Natural killer cell (primary cell): ENCODE measurements at regions not wholly inside any gene's neighbourhood (a gene's known extent, or its start where the extent isn't known, plus 50 kb on each side); places are given as distances from the start of the nearest gene placed in this dataset.

Source experiments
- ATAC-seq, 3 donors: fragments of 150-1000 bp in 2 of 3; fragments of 200-7000 bp in 1 of 3; cut with Tn5 transposase; 1 replicate in 1 of 3; 2 replicates in 2 of 3; pipeline ENCODE4 v1.10.0; 2021; ENCODE audit warnings: mild to moderate bottlenecking in 2 of 3, moderate library complexity in 2 of 3
- DNase-seq, 2 donors: peaks; one replicate each; pipeline versions ENCODE4 v3.0.0 to v3.0.0-alpha.2; 2013 to 2021; ENCODE audit warnings: mixed read lengths in 1 of 2
- H3K27ac ChIP-seq: one replicate; pipeline ENCODE4 v1.5.1; 2013; ENCODE audit warnings: mild to moderate bottlenecking, low read length
- H3K27me3 ChIP-seq: one replicate; pipeline ENCODE4 v1.6.1; 2013; ENCODE audit warnings: low read length; ENCODE audit not compliant: control insufficient read depth, insufficient read depth
- H3K36me3 ChIP-seq: one replicate; pipeline ENCODE4 v1.6.1; 2013; ENCODE audit warnings: low read length; ENCODE audit not compliant: control insufficient read depth, insufficient read depth
- H3K4me1 ChIP-seq: one replicate; pipeline ENCODE4 v1.6.1; 2013; ENCODE audit warnings: low read length; ENCODE audit not compliant: control insufficient read depth, insufficient read depth
- H3K4me3 ChIP-seq: one replicate; pipeline ENCODE4 v1.5.1; 2013; ENCODE audit warnings: low read length
- H3K9me3 ChIP-seq: one replicate; pipeline ENCODE4 v1.6.1; 2013; ENCODE audit warnings: low read length; ENCODE audit not compliant: control insufficient read depth, insufficient read depth
- H3K27ac Mint-ChIP-seq, 2 donors: one replicate each; pipeline ENCODE4 v1.8.0; 2022; ENCODE audit warnings: mild to moderate bottlenecking in 2 of 2, mixed read lengths in 2 of 2, moderate library complexity in 1 of 2
- H3K27me3 Mint-ChIP-seq, 2 donors: one replicate each; pipeline ENCODE4 v1.8.0; 2022; ENCODE audit warnings: low read depth in 2 of 2, mixed read lengths in 2 of 2
- H3K36me3 Mint-ChIP-seq: one replicate; pipeline ENCODE4 v1.8.0; 2022; ENCODE audit warnings: mixed read lengths
- H3K4me1 Mint-ChIP-seq, 2 donors: one replicate each; pipeline ENCODE4 v1.8.0; 2022; ENCODE audit warnings: mixed read lengths in 2 of 2
- H3K4me3 Mint-ChIP-seq: one replicate; pipeline ENCODE4 v1.8.0; 2022; ENCODE audit warnings: mild to moderate bottlenecking, moderate library complexity, mixed read lengths
- H3K9me3 Mint-ChIP-seq, 2 donors: one replicate each; pipeline ENCODE4 v1.8.0; 2022; ENCODE audit warnings: mixed read lengths in 2 of 2
- CTCF ChIP-seq: fragments of 200-600 bp; IDR thresholded peaks from one replicate; pipeline ENCODE4 v1.8.0; 2022; ENCODE audit warnings: antibody characterized with exemption
- WGBS: methylation state at CpG from one replicate; pipeline ENCODE4 v1.1.7; 2013; ENCODE audit warnings: missing lambda C conversion rate; ENCODE audit not compliant: insufficient coverage; 5-methylcytosine and 5-hydroxymethylcytosine counted together
- intact Hi-C: fragments of 100-400 bp; cut with micrococcal nuclease; formaldehyde crosslinking; loops from one replicate; pipeline ENCODE4 v1.14.2; 2022

GRCh38 chr6:140217283-140217682, 842.8 kb upstream of the CITED2 start:
- Mint-ChIP-seq H3K27me3 (no peaks in the 10 kb centered on the region), H3K36me3 (peaks cover 8% of the 10 kb centered on the region), H3K4me3 (no peak overlapping the region), H3K9me3 (peaks cover 8 to 11% of the 10 kb centered on the region in 2 donors), H3K27ac (no peak overlapping the region), H3K4me1 (no peaks in the 10 kb centered on the region)
- Histone ChIP-seq H3K4me1 (no peaks in the 10 kb centered on the region), H3K36me3 (no peaks in the 10 kb centered on the region), H3K4me3 (no peak overlapping the region), H3K27ac (no peak overlapping the region), H3K9me3 (peaks cover 13% of the 10 kb centered on the region), H3K27me3 (no peaks in the 10 kb centered on the region)
- intact Hi-C loops, result no loop called here
- ATAC-seq (no peak), DNase-seq (no peak)
- TF ChIP-seq CTCF, result no peak

DNA sequence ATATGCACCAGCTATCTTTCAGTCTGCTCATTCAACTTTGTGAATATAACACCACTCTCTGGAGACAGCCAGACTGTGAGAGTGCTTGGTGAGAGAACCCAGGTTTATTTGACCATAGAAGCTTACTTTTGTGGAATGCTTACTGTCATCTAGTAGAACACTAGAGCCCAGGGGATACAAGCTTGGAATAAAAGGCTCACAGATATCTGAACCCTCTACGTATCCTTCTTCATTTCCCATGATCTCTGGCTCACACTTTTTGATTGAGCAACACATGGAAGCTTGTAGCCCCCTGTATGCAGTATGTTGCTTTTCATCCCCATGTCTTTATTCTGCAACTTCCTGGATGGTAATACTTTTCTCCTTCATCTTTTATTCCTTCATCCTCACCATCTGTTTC, 835.3 kb upstream of the CITED2 start:
- no peaks in the 10 kb centered on the region for H3K4me1 Mint-ChIP-seq
- Histone ChIP-seq H3K4me1 (no peaks in the 10 kb centered on the region), H3K9me3 (no peaks in the 10 kb centered on the region), H3K27me3 (no peaks in the 10 kb centered on the region), H3K27ac (no peak overlapping the region), H3K4me3 (no peak overlapping the region), H3K36me3 (no peaks in the 10 kb centered on the region)
- H3K9me3 Mint-ChIP-seq, result peaks cover 2 to 4% of the 10 kb centered on the region in 2 donors
- no peak overlapping the region for H3K27ac Mint-ChIP-seq
- DNase-seq (no peak), ATAC-seq (no peak)
- no peak overlapping the region for H3K4me3 Mint-ChIP-seq
- intact Hi-C loops, result no loop called here
- H3K36me3 Mint-ChIP-seq, result no peaks in the 10 kb centered on the region
- H3K27me3 Mint-ChIP-seq, result no peaks in the 10 kb centered on the region
- no peak for TF ChIP-seq CTCF
- WGBS, result 91% methylated on average over 1 of the region's 1 CpG

DNA sequence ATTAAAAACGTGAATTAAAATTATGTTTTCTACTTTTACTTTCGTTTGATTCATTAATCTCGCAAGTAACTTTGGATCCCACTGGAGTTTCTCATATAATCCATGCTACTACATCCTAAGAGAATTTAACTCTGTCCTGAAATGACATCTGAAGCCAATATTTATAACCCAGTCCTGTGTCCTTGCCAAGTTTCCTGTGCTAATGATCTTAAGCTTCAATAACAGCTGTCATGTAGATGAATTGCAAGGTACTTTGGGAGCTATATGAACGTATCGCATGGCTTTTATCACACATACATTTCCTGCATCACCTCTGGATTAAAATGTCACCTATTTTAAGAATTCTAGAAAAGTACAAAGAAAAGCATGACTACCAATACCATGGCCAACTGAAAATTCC, 833.8 kb upstream of the CITED2 start:
- Histone ChIP-seq H3K36me3 (no peaks in the 10 kb centered on the region), H3K4me1 (no peaks in the 10 kb centered on the region), H3K27ac (no peak overlapping the region), H3K27me3 (no peaks in the 10 kb centered on the region), H3K9me3 (no peaks in the 10 kb centered on the region), H3K4me3 (no peak overlapping the region)
- no peak for DNase-seq
- 76% methylated on average over 5 of the region's 5 CpGs for WGBS
- H3K36me3 Mint-ChIP-seq, result no peaks in the 10 kb centered on the region
- TF ChIP-seq CTCF, result no peak
- H3K9me3 Mint-ChIP-seq, result peaks cover 0 to 2% of the 10 kb centered on the region in 2 donors
- no peak for ATAC-seq
- intact Hi-C loops, result no loop called here
- no peak overlapping the region for H3K27ac Mint-ChIP-seq
- no peaks in the 10 kb centered on the region for H3K4me1 Mint-ChIP-seq
- no peaks in the 10 kb centered on the region for H3K27me3 Mint-ChIP-seq
- no peak overlapping the region for H3K4me3 Mint-ChIP-seq

DNA sequence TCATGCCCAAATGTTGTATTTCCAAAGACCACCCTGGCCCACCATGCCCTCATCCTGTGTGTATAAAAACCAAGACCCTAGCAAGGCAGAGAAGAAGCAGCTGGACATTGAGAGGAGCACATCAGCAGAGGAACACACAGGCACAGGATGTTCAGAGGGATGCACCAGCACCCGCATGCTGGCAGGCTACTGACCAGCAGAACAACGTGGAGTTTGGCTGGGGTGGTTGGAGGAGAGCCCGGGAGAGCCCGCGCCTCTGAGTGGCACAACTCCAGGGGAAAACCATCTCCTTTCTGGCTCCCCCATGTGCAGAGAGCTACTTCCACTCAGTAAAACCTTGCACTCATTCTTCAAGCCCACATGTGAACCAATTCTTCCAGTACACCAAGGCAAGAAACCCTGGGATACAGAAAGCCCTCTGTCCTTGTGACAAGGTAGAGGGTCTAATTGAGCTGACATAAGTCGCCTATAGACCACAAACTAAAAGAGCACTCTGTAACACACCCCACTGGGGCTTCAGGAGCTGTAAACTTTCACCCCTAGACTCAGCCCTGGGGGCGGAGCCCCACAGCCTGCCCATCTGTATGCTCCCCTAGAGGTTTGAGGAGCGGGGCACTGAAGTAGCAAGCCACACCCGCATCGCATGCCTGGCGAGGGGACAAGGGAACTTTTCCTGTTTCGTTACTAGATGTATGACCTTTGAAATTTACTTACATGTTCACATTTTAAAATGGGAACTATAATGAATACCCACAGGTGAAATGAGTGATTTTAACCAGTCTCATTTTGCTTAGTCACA, 831.5 kb upstream of the CITED2 start:
- H3K9me3 Mint-ChIP-seq, result no peaks in the 10 kb centered on the region
- H3K4me1 Mint-ChIP-seq, result no peaks in the 10 kb centered on the region
- intact Hi-C loops, result no loop called here
- no peaks in the 10 kb centered on the region for H3K36me3 Mint-ChIP-seq
- DNase-seq (no peak), ATAC-seq (no peak)
- no peak overlapping the region for H3K27ac Mint-ChIP-seq
- Histone ChIP-seq H3K36me3 (no peaks in the 10 kb centered on the region), H3K4me1 (no peaks in the 10 kb centered on the region), H3K27me3 (no peaks in the 10 kb centered on the region), H3K4me3 (no peak overlapping the region), H3K27ac (no peak overlapping the region), H3K9me3 (no peaks in the 10 kb centered on the region)
- 92% methylated on average over 12 of the region's 12 CpGs for WGBS
- no peak for TF ChIP-seq CTCF
- no peak overlapping the region for H3K4me3 Mint-ChIP-seq
- no peaks in the 10 kb centered on the region for H3K27me3 Mint-ChIP-seq
